IMR-90 (cell line): ENCODE measurements at regions not wholly inside any gene's neighbourhood (a gene's known extent, or its start where the extent isn't known, plus 50 kb on each side); places are given as distances from the start of the nearest gene placed in this dataset.

Experiments
- ATAC-seq: fragments of 200-7000 bp; cut with Tn5 transposase; 2 replicates; pipeline ENCODE4 v1.9.1; 2020; ENCODE audit warnings: low read depth, mild to moderate bottlenecking, moderate library complexity
- BruUV-seq: library from RNA; stranded (reverse); fragments of 400-500 nt; replicated peaks from 2 replicates; lab custom pipeline; 2021; lab: Mats Ljungman, UMichigan
- CTCF ChIA-PET: fragments of 300-600 bp; formaldehyde crosslinking; extraction: SDS; loops from one replicate; lab custom pipeline; 2021; ENCODE audit warnings: antibody characterized with exemption; lab: Yijun Ruan, JAX
- POLR2A ChIA-PET: fragments of 300-600 bp; sonication (Branson Sonifier 250); formaldehyde crosslinking; loops from one replicate; lab custom pipeline; 2022; ENCODE audit warnings: antibody characterized with exemption; ENCODE audit not compliant: unreplicated experiment; lab: Charles Lee
- DNase-seq: peaks from one replicate; pipeline ENCODE4 v3.0.0; 2013
- H2AFZ ChIP-seq: replicated peaks from 2 replicates; pipeline ENCODE3; 2013; ENCODE audit warnings: low read length, mild to moderate bottlenecking; ENCODE audit not compliant: poor library complexity
- H2AK5ac ChIP-seq: 2 replicates; pipeline ENCODE4 v1.6.1; 2013; ENCODE audit warnings: low read depth, low read length, inconsistent platforms
- H2AK9ac ChIP-seq: replicated peaks from 2 replicates; pipeline ENCODE3; 2013; ENCODE audit warnings: mild to moderate bottlenecking, low read depth, low read length, moderate library complexity; ENCODE audit not compliant: poor library complexity
- H2BK120ac ChIP-seq: 2 replicates; pipeline ENCODE4 v1.6.1; 2013; ENCODE audit warnings: low read depth, low read length, inconsistent platforms
- H2BK15ac ChIP-seq: 3 replicates; pipeline ENCODE4 v1.6.1; 2013; ENCODE audit warnings: low read depth, low read length, inconsistent platforms
- H2BK20ac ChIP-seq: 2 replicates; pipeline ENCODE4 v1.6.1; 2013; ENCODE audit warnings: low read depth, mild to moderate bottlenecking, inconsistent platforms, low read length, moderate library complexity
- H2BK5ac ChIP-seq: 2 replicates; pipeline ENCODE4 v1.6.1; 2013; ENCODE audit warnings: mild to moderate bottlenecking, low read depth, low read length, inconsistent platforms; ENCODE audit not compliant: poor library complexity, severe bottlenecking
- H3K14ac ChIP-seq: replicated peaks from 2 replicates; pipeline ENCODE4 v1.6.1; 2013; ENCODE audit warnings: low read depth, low read length, inconsistent platforms
- H3K18ac ChIP-seq: 2 replicates; pipeline ENCODE4 v1.6.1; 2013; ENCODE audit warnings: low read depth, low read length, control low read depth
- H3K23ac ChIP-seq: 2 replicates; pipeline ENCODE4 v1.6.1; 2013; ENCODE audit warnings: low read depth, low read length, inconsistent platforms
- H3K27ac ChIP-seq: 2 replicates; pipeline ENCODE4 v1.5.1; 2013; ENCODE audit warnings: mild to moderate bottlenecking, control low read depth, low read length; ENCODE audit not compliant: insufficient read depth
- H3K27me3 ChIP-seq: 2 replicates; pipeline ENCODE4 v1.6.1; 2013; ENCODE audit warnings: low read length; ENCODE audit not compliant: control insufficient read depth, insufficient read depth
- H3K36me3 ChIP-seq: 2 replicates; pipeline ENCODE4 v1.6.1; 2013; ENCODE audit warnings: low read length, mixed read lengths; ENCODE audit not compliant: control insufficient read depth, insufficient read depth
- H3K4ac ChIP-seq: 2 replicates; pipeline ENCODE4 v1.6.1; 2013; ENCODE audit warnings: low read depth, low read length, inconsistent platforms
- H3K4me1 ChIP-seq: 2 replicates; pipeline ENCODE4 v1.6.1; 2013; ENCODE audit warnings: low read length, mixed read lengths; ENCODE audit not compliant: control insufficient read depth, insufficient read depth
- H3K4me2 ChIP-seq: 2 replicates; pipeline ENCODE4 v1.6.1; 2013; ENCODE audit warnings: low read depth, mild to moderate bottlenecking, control low read depth, low read length, moderate library complexity
- H3K4me3 ChIP-seq: 2 replicates; pipeline ENCODE4 v1.5.1; 2013; ENCODE audit warnings: low read depth, mild to moderate bottlenecking, control low read depth, low read length, moderate library complexity; ENCODE audit not compliant: insufficient read depth
- H3K56ac ChIP-seq: 2 replicates; pipeline ENCODE4 v1.6.1; 2013; ENCODE audit warnings: low read length, inconsistent platforms; ENCODE audit not compliant: insufficient read depth; ENCODE audit errors: extremely low read depth
- H3K79me1 ChIP-seq, 2 experiments: 2 replicates each; pipeline ENCODE4 v1.6.1; 2013; ENCODE audit warnings: low read length in 2 of 2, inconsistent platforms in 1 of 2, low read depth in 1 of 2
- H3K9ac ChIP-seq: 2 replicates; pipeline ENCODE4 v1.6.1; 2013; ENCODE audit warnings: low read depth, low read length, control low read depth
- H3K9me1 ChIP-seq: 2 replicates; pipeline ENCODE4 v1.6.1; 2013; ENCODE audit warnings: low read length, inconsistent platforms; ENCODE audit not compliant: insufficient read depth
- H3K9me3 ChIP-seq: 2 replicates; pipeline ENCODE4 v1.6.1; 2013; ENCODE audit warnings: low read length; ENCODE audit not compliant: control insufficient read depth, insufficient read depth
- H4K20me1 ChIP-seq: 2 replicates; pipeline ENCODE4 v1.6.1; 2013; ENCODE audit warnings: low read length, inconsistent platforms; ENCODE audit not compliant: insufficient read depth
- H4K5ac ChIP-seq: 2 replicates; pipeline ENCODE4 v1.6.1; 2013; ENCODE audit warnings: mild to moderate bottlenecking, low read depth, low read length, control low read depth
- H4K8ac ChIP-seq, 2 experiments: 2 replicates each; pipeline ENCODE4 v1.6.1; 2013; ENCODE audit warnings: low read depth in 2 of 2, low read length in 2 of 2, control low read depth in 1 of 2, inconsistent platforms in 1 of 2
- H4K91ac ChIP-seq: 2 replicates; pipeline ENCODE4 v1.6.1; 2013; ENCODE audit warnings: low read depth, low read length, inconsistent platforms; ENCODE audit not compliant: insufficient read depth
- BHLHE40 ChIP-seq: fragments of 150-350 bp; IDR thresholded peaks from 2 replicates; pipeline ENCODE4 v1.6.1; 2016; ENCODE audit warnings: mild to moderate bottlenecking, low read depth, low read length
- CHD1 ChIP-seq: IDR thresholded peaks from 2 replicates; pipeline ENCODE4 v1.6.1; 2012; ENCODE audit warnings: low read depth, low read length, improper control_type of control experiment
- NFE2L2 ChIP-seq: fragments of 150-350 bp; IDR thresholded peaks from 2 replicates; pipeline ENCODE4 v1.6.1; 2016; ENCODE audit warnings: low read depth, mild to moderate bottlenecking, low read length
- POLR2A ChIP-seq: IDR thresholded peaks from 2 replicates; pipeline ENCODE4 v1.6.1; 2012; ENCODE audit warnings: mild to moderate bottlenecking, low read depth, low read length
- RAD21 ChIP-seq: IDR thresholded peaks from 2 replicates; pipeline ENCODE4 v1.6.1; 2012; ENCODE audit warnings: low read length, improper control_type of control experiment
- RCOR1 ChIP-seq: IDR thresholded peaks from 2 replicates; pipeline ENCODE4 v1.6.1; 2012; ENCODE audit warnings: mild to moderate bottlenecking, low read length, improper control_type of control experiment; ENCODE audit not compliant: insufficient replicate concordance
- WGBS, 2 experiments: methylation state at CpG; one replicate each; pipeline versions ENCODE4 v1.1.5 to v1.1.7; 2013; ENCODE audit warnings: missing lambda C conversion rate in 2 of 2; ENCODE audit not compliant: insufficient read length in 1 of 2; ENCODE audit errors: extremely low coverage in 2 of 2; 5-methylcytosine and 5-hydroxymethylcytosine counted together
- dilution Hi-C: fragments of 300-500 bp; cut with HindIII; formaldehyde crosslinking; loops from one replicate; pipeline ENCODE4 v1.14.3; 2018; ENCODE audit warnings: low sequenced_read_pairs; ENCODE audit not compliant: unreplicated experiment
- in situ Hi-C: fragments of 300-500 bp; cut with MboI; formaldehyde crosslinking; loops from 3 replicates; pipeline ENCODE4 v1.14.3; 2019; ENCODE audit warnings: low sequenced_read_pairs, inconsistent platforms, mixed read lengths
- intact Hi-C: fragments of 100-400 bp; cut with micrococcal nuclease; formaldehyde crosslinking; loops from 2 replicates; pipeline ENCODE4 v1.10.0; 2022
- TF ChIP-seq, protein P1 (sequence below): fragments of 150-350 bp; IDR thresholded peaks from 2 replicates; pipeline ENCODE4 v1.6.1; 2017; ENCODE audit warnings: mild to moderate bottlenecking, antibody characterized with exemption, low read length, low read depth
- TF ChIP-seq, protein P2 (sequence below): fragments of 150-350 bp; IDR thresholded peaks from 2 replicates; pipeline ENCODE4 v1.6.1; 2016; ENCODE audit warnings: low read depth, mild to moderate bottlenecking, low read length, moderate library complexity, borderline replicate concordance

- no peak for ATAC-seq
- Histone ChIP-seq H3K27me3 (no peaks in the 10 kb centered on the region), H4K20me1 (no peaks in the 10 kb centered on the region), H3K4me3 (no peak overlapping the region), H2AFZ (peak overlapping the region; percentile 23), H3K18ac (no peak overlapping the region), H3K4ac (no peak overlapping the region), H3K14ac (no peak overlapping the region), H3K9me3 (no peaks in the 10 kb centered on the region), H3K9ac (no peak overlapping the region), H2BK15ac (no peak overlapping the region), H3K56ac (no peak overlapping the region), H3K9me1 (no peaks in the 10 kb centered on the region), H3K36me3 (no peaks in the 10 kb centered on the region), H4K5ac (no peak overlapping the region), H4K8ac (no peak overlapping the region), H4K91ac (no peak overlapping the region), H3K23ac (no peak overlapping the region), H2AK5ac (no peak overlapping the region), H2BK20ac (no peak overlapping the region), H3K27ac (no peak overlapping the region), H3K4me1 (no peaks in the 10 kb centered on the region; the same call in 1 of the 2 replicates), H2BK120ac (no peak overlapping the region), H2AK9ac (no peak overlapping the region), H3K79me1 (no peaks in the 10 kb centered on the region), H3K4me2 (no peak overlapping the region), H2BK5ac (no peak overlapping the region)
- ChIA-PET CTCF (no interaction called here), POLR2A (no interaction called here)
- in situ Hi-C loops (no loop called here), intact Hi-C loops (no loop called here), dilution Hi-C loops (no loop called here)
- TF ChIP-seq CHD1, result no peak
- TF ChIP-seq RCOR1, result no peak
- TF ChIP-seq POLR2A, result no peak
- no peak for TF ChIP-seq BHLHE40
- TF ChIP-seq, protein P1, sequence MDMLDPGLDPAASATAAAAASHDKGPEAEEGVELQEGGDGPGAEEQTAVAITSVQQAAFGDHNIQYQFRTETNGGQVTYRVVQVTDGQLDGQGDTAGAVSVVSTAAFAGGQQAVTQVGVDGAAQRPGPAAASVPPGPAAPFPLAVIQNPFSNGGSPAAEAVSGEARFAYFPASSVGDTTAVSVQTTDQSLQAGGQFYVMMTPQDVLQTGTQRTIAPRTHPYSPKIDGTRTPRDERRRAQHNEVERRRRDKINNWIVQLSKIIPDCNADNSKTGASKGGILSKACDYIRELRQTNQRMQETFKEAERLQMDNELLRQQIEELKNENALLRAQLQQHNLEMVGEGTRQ, result no peak
- no peak for TF ChIP-seq NFE2L2
- TF ChIP-seq, protein P2, sequence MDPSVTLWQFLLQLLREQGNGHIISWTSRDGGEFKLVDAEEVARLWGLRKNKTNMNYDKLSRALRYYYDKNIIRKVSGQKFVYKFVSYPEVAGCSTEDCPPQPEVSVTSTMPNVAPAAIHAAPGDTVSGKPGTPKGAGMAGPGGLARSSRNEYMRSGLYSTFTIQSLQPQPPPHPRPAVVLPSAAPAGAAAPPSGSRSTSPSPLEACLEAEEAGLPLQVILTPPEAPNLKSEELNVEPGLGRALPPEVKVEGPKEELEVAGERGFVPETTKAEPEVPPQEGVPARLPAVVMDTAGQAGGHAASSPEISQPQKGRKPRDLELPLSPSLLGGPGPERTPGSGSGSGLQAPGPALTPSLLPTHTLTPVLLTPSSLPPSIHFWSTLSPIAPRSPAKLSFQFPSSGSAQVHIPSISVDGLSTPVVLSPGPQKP, result no peak
- no peak for TF ChIP-seq RAD21
- BruUV-seq, result no TSS peak
- no peak for DNase-seq
- 93% methylated on average over 6 of the region's 15 CpGs; no CpG with 5 or more reads in 1 of the 2 experiments for WGBS, 2 experiments
Observed at GRCh38 chr6:159455700-159456274, 237.3 kb downstream of the SOD2 start.
